IPS-20b (cell line): ENCODE measurements at regions not wholly inside any gene's neighbourhood (a gene's known extent, or its start where the extent isn't known, plus 50 kb on each side); places are given as distances from the start of the nearest gene placed in this dataset.

Experiments
- H3K27ac ChIP-seq: one replicate; pipeline ENCODE4 v1.5.1; 2013; ENCODE audit warnings: low read length
- H3K27me3 ChIP-seq: 2 replicates; pipeline ENCODE4 v1.6.1; 2013; ENCODE audit warnings: mild to moderate bottlenecking, low read length, inconsistent platforms; ENCODE audit not compliant: insufficient read depth
- H3K36me3 ChIP-seq: 2 replicates; pipeline ENCODE4 v1.6.1; 2013; ENCODE audit warnings: low read depth, mild to moderate bottlenecking, inconsistent platforms, low read length, moderate library complexity; ENCODE audit not compliant: insufficient read depth
- H3K4me1 ChIP-seq: 2 replicates; pipeline ENCODE4 v1.6.1; 2013; ENCODE audit warnings: mild to moderate bottlenecking, control low read depth, inconsistent platforms, low read length, moderate library complexity; ENCODE audit not compliant: insufficient read depth
- H3K4me3 ChIP-seq: 2 replicates; pipeline ENCODE4 v1.5.1; 2013; ENCODE audit warnings: mild to moderate bottlenecking, low read length, inconsistent platforms
- H3K9ac ChIP-seq: 2 replicates; pipeline ENCODE4 v1.6.1; 2013; ENCODE audit warnings: low read depth, mild to moderate bottlenecking, inconsistent platforms, low read length, moderate library complexity
- H3K9me3 ChIP-seq: 2 replicates; pipeline ENCODE4 v1.6.1; 2013; ENCODE audit warnings: mild to moderate bottlenecking, low read depth, low read length, inconsistent platforms; ENCODE audit not compliant: insufficient read depth

DNA sequence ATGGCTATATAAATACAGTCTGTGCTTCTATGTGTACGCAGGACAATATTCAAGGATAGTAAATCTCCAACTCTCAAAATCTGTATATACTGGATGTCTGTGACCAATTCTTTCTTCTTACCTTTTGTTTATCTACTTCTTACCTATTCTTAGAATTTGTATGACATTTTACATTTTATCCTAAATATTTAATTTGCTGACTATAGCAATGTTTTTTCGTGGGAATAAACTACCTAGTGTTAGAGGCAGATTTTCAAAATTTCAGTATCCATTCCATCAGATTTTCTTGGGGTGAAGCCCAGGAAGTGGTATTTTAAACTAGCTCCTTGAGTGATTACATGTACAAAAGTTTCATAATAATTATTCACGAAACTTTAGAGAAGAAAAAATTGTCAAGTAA lies 334.5 kb upstream of the BCHE start:
- Histone ChIP-seq H3K4me1 (no peaks in the 10 kb centered on the region), H3K9ac (no peak overlapping the region), H3K27me3 (no peaks in the 10 kb centered on the region), H3K9me3 (no peaks in the 10 kb centered on the region), H3K27ac (no peak overlapping the region), H3K4me3 (no peak overlapping the region), H3K36me3 (no peaks in the 10 kb centered on the region)

GRCh38 chr3:166169681-166170080 lies 332.5 kb upstream of the BCHE start:
- Histone ChIP-seq H3K36me3 (no peaks in the 10 kb centered on the region), H3K9me3 (no peaks in the 10 kb centered on the region), H3K27ac (no peak overlapping the region), H3K4me1 (no peaks in the 10 kb centered on the region), H3K27me3 (no peaks in the 10 kb centered on the region), H3K9ac (no peak overlapping the region), H3K4me3 (no peak overlapping the region)

GRCh38 chr3:166127969-166128368 lies 290.7 kb upstream of the BCHE start:
- Histone ChIP-seq H3K27me3 (no peaks in the 10 kb centered on the region), H3K4me3 (no peak overlapping the region), H3K9ac (no peak overlapping the region), H3K36me3 (no peaks in the 10 kb centered on the region), H3K27ac (no peak overlapping the region), H3K9me3 (no peaks in the 10 kb centered on the region), H3K4me1 (no peaks in the 10 kb centered on the region)

DNA sequence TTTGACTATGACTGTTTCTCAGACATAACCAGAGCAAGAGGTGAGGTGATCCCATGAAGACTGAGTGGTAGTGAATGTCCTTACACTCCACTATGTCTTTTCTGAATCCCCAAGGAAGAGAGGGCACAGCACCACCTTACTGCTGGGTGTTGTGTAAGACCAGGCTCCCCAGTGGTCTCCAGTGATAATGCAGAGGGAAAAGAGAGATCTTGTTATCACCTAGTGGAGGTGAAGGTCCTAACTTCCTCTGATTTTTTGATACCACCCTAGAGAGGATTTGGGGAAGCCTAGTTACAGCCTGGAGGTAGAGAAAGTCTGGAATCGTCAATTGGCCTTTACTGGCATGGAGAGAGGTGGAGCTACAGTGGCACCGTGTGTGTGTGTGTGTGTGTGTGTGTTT lies 288.0 kb upstream of the BCHE start:
- no peak overlapping the region for H3K9ac ChIP-seq
- H3K9me3 ChIP-seq = no peaks in the 10 kb centered on the region
- no peaks in the 10 kb centered on the region for H3K4me1 ChIP-seq
- no peak overlapping the region for H3K27ac ChIP-seq
- H3K27me3 ChIP-seq = no peaks in the 10 kb centered on the region
- H3K36me3 ChIP-seq = no peaks in the 10 kb centered on the region
- H3K4me3 ChIP-seq = no peak overlapping the region

DNA sequence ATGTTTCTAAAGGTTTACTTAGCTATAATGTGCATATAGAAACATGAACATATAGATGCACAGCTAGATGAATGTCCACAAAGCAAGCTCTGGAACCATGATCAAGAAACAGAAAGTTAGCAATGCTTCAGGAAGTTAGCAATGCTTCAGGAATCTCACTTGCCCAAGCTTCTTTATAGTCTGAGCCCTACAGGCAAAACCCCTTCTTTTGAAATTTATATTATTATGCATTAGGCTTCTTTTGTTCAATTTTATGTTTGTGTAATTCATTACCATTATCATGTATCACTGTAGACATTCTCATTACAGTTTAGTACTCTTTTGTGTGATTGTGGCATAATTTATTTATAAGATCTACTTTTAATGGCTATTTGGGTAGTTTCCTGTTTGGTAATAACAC lies 286.4 kb upstream of the BCHE start:
- Histone ChIP-seq H3K27me3 (no peaks in the 10 kb centered on the region), H3K27ac (no peak overlapping the region), H3K4me3 (no peak overlapping the region), H3K4me1 (no peaks in the 10 kb centered on the region), H3K9ac (no peak overlapping the region), H3K36me3 (no peaks in the 10 kb centered on the region), H3K9me3 (no peaks in the 10 kb centered on the region; the same call in 1 of the 2 replicates)

GRCh38 chr3:166123088-166123487 lies 285.9 kb upstream of the BCHE start:
- no peak overlapping the region for H3K9ac ChIP-seq
- no peaks in the 10 kb centered on the region for H3K36me3 ChIP-seq
- no peaks in the 10 kb centered on the region; the same call in 1 of the 2 replicates for H3K9me3 ChIP-seq
- H3K27ac ChIP-seq = no peak overlapping the region
- H3K4me3 ChIP-seq = no peak overlapping the region
- no peaks in the 10 kb centered on the region for H3K27me3 ChIP-seq
- H3K4me1 ChIP-seq = no peaks in the 10 kb centered on the region

- H3K4me1 ChIP-seq = no peaks in the 10 kb centered on the region
- no peak overlapping the region for H3K9ac ChIP-seq
- no peak overlapping the region for H3K4me3 ChIP-seq
- H3K27ac ChIP-seq = no peak overlapping the region
- no peaks in the 10 kb centered on the region for H3K27me3 ChIP-seq
- H3K9me3 ChIP-seq = no peaks in the 10 kb centered on the region; the same call in 1 of the 2 replicates
- no peaks in the 10 kb centered on the region for H3K36me3 ChIP-seq
Measured at GRCh38 chr3:166118049-166118448, 280.8 kb upstream of the BCHE start.

DNA sequence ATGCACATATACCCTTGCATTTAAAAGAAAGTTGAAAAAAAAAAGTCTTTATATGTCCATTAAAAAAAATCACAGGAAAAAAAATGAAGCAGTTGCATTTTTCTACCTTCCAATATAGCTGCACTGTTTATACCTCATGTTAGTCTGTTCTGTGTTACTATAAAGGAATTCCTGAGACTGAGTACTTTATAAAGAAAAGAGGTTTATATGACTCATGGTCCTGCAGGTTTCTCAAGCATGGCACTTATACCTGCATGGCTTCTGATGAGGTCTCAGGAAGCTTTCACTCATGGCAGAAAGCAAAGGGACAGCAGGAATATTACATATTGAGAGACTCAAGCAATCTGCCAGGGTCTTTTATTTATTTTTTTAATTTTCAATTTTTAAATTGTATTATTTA lies 277.2 kb upstream of the BCHE start:
- Histone ChIP-seq H3K9me3 (no peaks in the 10 kb centered on the region; the same call in 1 of the 2 replicates), H3K4me3 (no peak overlapping the region)

GRCh38 chr3:166111562-166111961 lies 274.3 kb upstream of the BCHE start:
- H3K27ac ChIP-seq = no peak overlapping the region
- H3K27me3 ChIP-seq = no peaks in the 10 kb centered on the region
- no peak overlapping the region for H3K4me3 ChIP-seq
- H3K9ac ChIP-seq = no peak overlapping the region
- peaks cover 5% of the 10 kb centered on the region; the same call in 1 of the 2 replicates for H3K4me1 ChIP-seq
- no peaks in the 10 kb centered on the region for H3K9me3 ChIP-seq
- H3K36me3 ChIP-seq = no peaks in the 10 kb centered on the region

More for the DNA sequence above, 277.2 kb upstream of the BCHE start:
- no peak overlapping the region for H3K27ac ChIP-seq
- H3K36me3 ChIP-seq = no peaks in the 10 kb centered on the region
- H3K4me1 ChIP-seq = no peaks in the 10 kb centered on the region
- no peaks in the 10 kb centered on the region for H3K27me3 ChIP-seq
- no peak overlapping the region for H3K9ac ChIP-seq

- Histone ChIP-seq H3K9ac (no peak overlapping the region), H3K4me1 (peaks cover 5% of the 10 kb centered on the region; the same call in 1 of the 2 replicates), H3K36me3 (no peaks in the 10 kb centered on the region), H3K27ac (no peak overlapping the region), H3K27me3 (no peaks in the 10 kb centered on the region), H3K9me3 (no peaks in the 10 kb centered on the region), H3K4me3 (no peak overlapping the region)
Measured at GRCh38 chr3:166110102-166110501, 272.9 kb upstream of the BCHE start.

DNA sequence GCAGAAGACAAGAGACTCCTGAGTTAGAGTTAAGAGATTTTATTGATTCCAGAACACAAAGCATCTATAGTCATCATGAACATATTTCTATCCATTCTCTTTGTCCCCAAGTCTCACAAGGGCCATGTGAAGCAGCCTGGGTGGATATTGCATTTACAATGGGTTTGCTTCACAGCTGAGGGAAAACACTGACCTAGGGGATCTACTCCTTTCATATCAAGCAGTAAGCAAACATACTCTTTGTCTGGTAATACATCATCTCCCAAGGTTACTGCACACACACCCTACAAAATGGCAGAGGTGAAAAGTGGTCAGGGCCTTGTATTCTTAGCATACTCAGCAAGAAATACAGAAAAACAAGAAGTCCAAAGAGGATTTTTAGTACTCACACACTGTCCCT lies 267.7 kb upstream of the BCHE start:
- H3K9ac ChIP-seq = no peak overlapping the region
- no peak overlapping the region for H3K4me3 ChIP-seq
- peaks cover 5% of the 10 kb centered on the region; the same call in 1 of the 2 replicates for H3K4me1 ChIP-seq
- H3K27ac ChIP-seq = no peak overlapping the region
- no peaks in the 10 kb centered on the region for H3K9me3 ChIP-seq
- H3K36me3 ChIP-seq = no peaks in the 10 kb centered on the region
- no peaks in the 10 kb centered on the region for H3K27me3 ChIP-seq

DNA sequence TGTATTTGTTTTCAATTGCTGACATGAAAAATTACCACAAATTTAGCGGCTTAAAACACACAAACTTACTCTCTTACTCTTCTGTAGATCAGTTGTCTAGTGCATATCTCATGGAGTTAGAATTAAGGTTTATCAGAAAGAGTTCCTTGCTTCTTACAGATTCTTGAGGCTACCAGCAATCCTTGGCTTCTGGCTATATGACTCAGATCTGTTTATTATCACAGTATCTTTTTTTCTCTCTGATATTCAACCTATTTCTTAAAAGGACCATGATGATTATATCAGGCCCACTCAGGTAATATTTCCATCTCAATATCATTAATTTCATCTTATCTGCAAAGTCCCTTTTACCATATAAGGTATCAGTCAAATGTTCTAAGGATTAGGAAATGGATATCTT lies 263.5 kb upstream of the BCHE start:
- Histone ChIP-seq H3K27ac (no peak overlapping the region), H3K9me3 (no peaks in the 10 kb centered on the region), H3K4me1 (no peaks in the 10 kb centered on the region), H3K4me3 (no peak overlapping the region), H3K27me3 (no peaks in the 10 kb centered on the region), H3K9ac (no peak overlapping the region), H3K36me3 (no peaks in the 10 kb centered on the region)

DNA sequence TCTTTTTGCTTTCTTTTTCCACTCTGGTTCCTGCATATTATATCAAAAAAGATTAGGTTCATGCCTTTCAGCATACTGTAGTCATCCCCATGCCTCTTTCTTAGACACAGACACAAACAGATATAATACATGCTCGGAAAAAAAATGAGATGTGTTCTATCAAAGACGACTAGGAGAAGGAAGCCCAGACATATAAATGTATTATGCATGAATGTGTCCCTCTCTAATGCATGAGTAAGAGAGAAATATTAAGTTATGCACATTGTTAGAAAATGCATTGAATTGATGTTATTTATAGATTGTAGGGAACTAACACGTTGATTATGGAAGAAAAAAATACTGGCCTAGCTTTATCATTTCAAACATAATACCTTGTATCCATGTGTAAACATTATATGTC lies 252.4 kb upstream of the BCHE start:
- Histone ChIP-seq H3K27ac (no peak overlapping the region), H3K9ac (no peak overlapping the region), H3K4me3 (no peak overlapping the region), H3K9me3 (no peaks in the 10 kb centered on the region), H3K27me3 (no peaks in the 10 kb centered on the region), H3K4me1 (no peaks in the 10 kb centered on the region), H3K36me3 (no peaks in the 10 kb centered on the region)
